GM19397 (cell line): ENCODE measurements at regions not wholly inside any gene's neighbourhood (a gene's known extent, or its start where the extent isn't known, plus 50 kb on each side); places are given as distances from the start of the nearest gene placed in this dataset.

Source experiments
- ATAC-seq: cut with Tn5 transposase; IDR thresholded peaks from one replicate; pipeline ENCODE4 v1.9.1; 2021; ENCODE audit warnings: mild to moderate bottlenecking, moderate library complexity; ENCODE audit not compliant: unreplicated experiment

DNA sequence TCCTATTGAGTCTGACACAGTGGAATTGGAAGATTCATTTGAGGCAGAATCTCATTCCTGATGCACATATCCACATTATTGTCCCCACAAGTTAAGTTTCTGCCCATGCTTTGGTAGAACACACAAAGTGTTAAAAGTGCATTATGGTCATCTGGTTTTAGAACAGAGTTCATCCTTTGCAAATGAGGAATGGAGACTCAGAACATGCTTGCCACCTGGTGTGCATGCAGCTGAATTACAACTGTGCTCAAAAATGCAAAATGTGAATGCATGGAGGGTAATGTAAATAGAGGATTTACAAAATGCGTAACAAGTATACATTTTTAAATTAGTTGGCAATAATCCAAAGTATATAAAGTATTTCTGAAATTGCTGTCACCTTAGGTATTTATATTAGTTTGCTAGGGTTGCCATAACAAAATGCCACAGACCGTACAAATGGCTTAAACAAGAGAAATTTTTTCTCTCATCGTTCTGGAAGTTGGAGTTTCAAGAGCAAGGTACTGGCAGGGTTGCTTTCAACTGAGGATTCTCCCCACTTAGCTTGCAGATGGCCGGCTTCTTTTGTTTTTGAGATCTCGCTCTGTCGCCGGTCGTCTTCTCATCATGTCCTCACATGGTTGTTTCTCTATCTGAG lies 671.1 kb downstream of the TAF11L14 start:
- ATAC-seq = peak; percentile 63

DNA sequence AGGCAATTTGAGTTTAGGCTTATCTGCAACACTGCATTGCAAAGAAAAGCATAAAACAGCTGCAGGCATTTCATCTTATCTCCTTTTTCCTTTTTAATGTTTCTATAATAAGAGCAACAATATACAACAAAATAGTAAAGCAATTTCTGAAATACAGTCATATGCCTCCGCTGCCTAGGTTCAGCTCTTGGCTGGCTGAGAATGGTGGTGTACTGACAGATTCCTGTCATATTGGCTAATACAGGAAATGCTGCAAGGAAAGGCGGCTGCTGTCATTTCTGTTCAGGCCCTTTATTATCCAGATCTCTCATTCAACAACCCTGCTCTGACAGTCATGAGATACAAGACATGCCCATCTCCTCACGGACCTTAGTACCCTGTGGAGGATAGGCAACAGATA lies 677.0 kb downstream of the TAF11L14 start:
- ATAC-seq = no peak

DNA sequence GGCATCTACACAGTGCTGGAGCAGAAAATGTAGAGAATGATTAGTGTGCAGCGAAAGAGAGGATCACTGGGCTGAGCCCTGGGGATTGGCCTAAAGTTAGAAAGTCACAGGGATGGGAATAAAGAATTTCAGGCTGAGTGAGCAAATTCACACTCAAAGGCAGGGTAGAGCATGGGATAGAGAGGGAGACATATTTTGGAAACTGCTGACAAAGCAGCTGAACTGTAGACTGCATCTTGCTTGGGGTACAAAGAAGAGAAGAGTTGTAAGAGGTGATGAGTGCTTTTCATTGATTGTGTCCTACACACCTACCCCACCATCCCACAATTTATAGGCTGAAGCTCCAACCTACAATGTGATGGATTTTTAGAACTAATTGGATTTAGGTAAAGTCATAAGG lies 677.8 kb downstream of the TAF11L14 start:
- no peak for ATAC-seq

DNA sequence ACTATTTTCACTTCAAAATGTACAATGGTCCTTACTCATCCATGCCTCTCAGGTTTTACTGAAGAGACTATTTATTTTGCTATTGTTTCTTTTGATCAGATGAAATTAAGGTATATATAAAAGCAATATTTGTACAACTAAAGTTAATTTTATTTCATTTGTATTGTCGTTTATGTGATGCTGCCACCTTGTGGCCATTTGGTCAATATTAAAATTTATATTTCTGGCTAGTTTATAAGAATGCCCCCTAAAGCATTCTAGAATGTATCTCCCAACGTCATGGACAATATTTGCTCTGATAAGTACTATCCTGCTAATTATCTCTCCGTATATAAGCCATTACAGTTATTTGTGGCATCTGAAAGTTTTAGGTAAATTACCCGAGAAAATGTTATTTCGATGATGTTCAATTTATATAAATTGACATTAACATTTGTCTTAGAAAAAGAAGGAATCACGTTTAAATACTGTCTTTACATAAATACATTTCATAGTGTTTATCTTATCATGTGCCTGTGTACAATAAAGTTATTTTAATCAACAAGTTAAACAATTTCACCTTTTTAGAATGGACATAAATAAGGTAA lies 680.0 kb downstream of the TAF11L14 start:
- ATAC-seq = no peak

DNA sequence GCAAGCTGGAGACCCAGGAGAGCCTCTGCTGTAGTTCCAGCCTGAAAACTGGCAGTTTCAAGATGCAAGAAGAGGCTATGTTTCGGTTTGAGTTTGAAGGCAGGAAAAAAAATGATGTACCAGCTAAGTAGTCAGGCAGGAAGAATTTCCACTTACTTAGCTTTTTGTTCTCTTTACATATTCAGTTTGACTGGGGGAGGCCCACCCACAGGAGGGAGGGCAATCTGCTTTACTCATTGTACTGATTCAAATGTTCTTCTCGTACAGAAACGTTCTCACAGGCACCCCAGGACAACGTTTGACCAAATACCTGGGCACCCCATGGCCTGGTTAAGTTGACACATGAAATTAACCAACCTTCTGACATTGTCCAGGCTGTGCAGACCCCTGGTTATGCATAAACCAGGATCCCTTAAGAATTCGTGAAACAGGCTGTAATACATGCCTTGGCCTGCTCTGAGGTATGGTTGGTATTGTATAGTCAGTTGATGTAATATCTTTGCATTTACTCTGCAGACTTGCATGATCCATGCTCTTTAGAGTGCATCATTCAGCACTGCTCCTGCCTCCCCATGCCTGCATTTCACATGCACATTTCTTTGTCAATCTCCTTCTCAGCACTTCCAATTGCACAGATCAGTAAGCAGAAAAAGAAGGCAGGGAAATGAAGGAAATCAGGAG lies 687.1 kb downstream of the TAF11L14 start:
- ATAC-seq = no peak

DNA sequence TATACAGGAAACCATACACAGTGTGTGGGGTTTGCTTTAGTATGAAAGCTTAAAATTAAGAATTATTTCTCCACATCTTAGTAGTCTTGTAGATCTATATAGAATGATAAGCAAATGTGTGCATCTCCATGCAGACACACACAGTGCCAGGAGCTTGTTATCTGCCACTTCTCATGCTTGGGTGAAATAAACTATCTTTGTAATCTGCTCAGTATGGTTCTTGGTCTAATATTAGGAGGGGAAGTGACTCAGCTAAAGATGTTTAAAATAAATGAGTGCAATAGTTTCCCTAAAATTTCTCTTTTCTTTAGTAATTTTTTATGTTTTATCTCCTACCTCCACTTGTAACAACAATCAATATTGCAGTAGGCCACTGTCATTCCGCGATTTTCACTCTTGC lies 689.6 kb downstream of the TAF11L14 start:
- no peak for ATAC-seq

DNA sequence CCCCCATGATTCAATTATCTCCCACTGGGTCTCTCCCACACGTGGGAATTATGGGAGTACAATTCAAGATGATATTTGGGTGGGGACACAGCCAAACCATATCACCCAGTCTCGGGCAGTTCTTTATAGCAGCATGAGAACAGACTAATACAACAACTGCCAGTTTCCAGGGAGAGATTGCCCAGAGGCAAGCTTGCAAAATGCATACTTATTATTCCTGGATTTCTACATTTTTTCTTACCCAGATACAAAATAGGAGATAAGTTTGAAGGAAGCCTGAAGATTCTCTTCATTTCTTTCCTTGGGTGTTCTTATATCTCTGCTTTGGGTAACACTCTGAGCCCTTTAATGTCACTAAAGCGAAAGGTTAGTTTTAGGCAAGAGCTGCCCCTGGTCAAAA lies 691.2 kb downstream of the TAF11L14 start:
- ATAC-seq = no peak

DNA sequence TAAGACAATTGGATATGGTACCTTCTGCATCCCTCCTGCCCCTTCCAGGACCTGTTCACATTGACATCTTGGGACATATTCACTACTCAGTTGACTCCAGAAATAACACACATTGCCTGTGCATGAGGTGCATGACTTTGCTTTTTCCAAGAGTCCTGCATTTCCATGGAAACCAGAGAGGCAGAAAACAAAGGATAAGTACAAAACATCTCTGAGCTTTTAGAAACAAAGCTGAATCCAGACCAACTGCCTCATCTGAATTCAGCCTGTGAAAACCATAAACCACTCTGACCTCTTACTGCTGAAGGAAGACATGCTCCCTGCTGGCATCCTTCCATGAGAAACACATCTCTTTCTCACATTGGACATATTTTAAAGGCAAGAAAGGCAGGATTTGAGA lies 695.1 kb downstream of the TAF11L14 start:
- no peak for ATAC-seq

DNA sequence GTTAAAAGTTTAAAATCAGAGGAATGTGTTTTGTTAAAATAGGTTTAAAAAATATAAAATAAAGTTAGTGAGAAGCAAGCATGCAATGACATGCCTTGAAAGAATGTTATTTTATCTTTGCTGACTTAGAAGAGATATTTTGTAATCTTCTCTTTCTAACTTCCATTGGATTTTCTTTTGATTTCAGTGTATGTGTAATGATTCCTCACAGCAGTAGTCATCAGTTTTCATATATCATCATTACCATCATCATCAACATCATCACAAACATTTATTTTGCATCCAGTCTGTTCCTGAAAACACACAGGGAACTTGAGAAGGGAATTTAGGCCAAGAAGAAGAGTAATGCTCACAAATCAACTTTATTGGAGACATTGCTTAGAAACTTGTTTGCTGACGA lies 699.6 kb downstream of the TAF11L14 start:
- no peak for ATAC-seq

DNA sequence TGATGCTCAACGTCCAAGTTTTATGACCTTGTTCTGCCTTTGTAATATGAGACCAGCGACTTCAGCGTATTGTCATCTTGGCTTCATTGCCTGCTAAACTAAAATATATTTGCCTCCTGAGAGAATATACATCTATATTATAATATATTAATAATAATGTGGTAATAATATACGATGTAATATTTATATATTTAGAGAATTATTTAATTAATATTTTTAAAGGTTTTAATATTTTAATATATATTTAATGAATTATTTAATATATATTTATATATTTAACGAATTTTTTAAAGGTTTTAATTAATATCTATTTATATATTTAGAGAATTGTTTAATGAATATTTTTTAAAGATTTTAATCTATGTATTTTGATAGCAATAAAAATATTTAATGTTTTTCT lies 700.7 kb downstream of the TAF11L14 start:
- no peak for ATAC-seq

DNA sequence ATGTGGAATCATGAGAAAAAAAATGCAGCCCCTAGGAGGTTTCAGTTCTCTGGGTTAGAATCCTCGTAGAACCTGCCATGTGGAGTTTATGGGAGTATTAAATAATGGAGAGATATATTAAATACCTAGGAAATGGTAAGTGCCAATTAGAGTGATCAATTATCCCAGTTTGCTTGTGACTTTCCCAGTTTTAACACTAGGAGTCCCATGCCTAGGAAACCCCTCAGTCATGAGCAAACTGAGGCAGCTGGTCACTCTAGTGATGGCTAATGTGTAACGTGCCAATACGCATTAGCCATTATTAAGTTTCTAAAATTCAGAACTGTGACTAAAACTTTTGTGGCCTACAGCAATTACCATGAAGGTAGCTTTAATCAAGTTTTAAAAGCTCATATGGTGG lies 720.6 kb downstream of the TAF11L14 start:
- ATAC-seq = no peak

DNA sequence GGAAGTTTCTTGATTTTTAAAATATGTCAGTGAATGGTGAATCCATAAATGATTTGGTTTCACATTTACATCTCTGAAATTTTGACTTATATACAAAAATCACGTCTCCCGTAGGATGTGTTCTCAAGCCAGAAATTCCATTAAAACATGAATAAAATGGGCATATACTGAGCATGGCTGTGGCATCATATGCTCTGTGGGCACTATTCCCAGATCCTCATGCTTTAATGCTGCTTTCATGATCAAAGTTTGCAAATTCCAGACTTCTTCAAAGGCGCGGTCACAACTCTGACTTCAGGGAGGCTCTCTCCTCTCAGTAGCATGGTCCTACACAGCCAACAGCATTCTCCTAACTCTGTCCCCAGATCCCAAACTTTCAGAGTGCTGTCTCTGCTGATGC lies 723.2 kb downstream of the TAF11L14 start:
- ATAC-seq = no peak

DNA sequence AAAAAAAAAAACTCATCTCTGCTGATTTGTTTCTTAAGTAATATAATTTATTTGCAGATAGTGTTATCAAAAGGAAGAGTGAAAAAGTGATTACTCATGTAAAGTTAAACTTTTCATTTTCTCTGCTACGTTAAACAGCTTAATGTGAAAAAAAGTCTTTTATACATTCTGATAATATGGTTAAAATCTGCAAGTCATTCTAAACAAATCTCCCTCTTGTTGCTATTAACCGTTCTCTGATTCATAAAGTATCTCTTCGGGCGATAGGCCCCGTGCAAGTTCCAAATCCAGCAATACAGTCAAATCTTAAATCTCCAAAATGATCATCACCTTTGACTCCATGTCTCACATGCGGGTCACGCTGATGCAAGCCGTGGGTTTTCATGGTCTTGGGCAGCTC lies 732.0 kb downstream of the TAF11L14 start:
- no peak for ATAC-seq

DNA sequence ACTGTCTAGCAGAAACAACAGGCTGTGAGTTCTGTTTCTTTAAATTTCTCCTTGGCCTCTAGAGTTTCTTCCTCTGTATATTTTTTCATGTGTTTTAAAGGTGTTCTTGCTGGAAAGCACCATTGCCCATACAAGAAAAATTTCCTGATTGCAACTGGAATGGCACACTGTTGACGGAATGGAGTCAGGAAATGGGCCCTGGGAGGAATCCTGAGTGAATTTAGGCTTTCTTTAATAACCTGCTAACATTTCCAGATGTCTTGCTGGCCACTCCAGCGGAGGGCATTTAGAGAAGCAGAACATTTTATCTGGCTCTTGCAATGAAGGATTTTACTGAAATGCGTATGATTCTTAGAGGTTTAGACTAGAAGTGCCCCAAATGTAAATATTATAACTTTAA lies 736.3 kb downstream of the TAF11L14 start:
- no peak for ATAC-seq

DNA sequence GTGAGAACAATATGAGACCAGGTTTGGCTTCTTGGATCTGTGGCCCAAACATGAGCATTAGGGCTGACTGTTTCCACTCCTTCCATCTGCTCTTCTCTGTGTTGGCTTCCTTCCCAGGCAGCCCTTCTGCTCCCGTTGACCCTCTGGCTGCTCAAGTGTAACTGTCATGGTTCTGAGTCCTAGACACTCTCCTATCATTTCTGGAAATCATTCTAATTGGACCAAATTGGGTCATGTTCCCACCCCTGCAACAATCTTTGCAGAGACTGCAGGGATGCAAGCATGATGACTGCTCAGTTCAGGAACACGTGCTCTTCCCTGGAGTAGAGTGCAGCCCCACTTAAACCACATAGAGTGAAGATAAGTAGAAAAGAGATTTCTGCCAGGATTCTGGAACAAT lies 741.4 kb downstream of the TAF11L14 start:
- no peak for ATAC-seq

DNA sequence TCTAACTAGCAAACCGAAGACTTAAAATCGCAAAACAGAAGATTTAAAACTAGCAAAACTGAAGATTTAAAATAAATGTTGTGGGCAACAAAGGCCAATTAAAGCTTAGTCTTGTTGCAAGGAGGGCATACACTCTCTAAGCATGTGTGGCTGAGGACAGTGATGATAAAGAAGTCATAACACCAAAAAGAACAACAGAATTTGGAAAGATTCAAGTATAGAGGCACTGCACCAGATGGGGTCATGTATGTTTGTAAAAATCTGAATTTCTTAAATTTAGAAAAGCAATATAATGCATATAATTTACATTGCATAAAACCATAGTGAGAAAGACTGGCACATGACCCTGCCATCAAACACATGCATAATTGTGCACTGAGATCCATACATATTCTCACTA lies 743.8 kb downstream of the TAF11L14 start:
- ATAC-seq = no peak

DNA sequence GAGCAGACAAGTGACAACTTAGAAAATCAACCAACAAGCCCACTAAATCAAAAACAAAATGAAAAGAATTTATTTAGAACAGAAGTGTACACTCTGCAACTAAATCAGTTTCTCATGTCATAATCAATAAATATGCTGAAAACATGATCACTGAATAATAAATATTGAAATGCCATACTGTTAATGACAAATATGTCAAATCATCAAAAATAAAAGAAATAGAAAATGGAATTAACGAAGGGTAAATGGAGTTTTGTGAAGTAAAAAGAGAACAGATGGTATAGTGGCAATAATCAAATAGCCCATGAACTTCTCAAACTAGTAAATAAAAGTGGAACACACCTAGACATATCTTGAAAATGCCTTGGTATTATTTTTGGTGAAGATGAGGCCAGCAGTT lies 744.9 kb downstream of the TAF11L14 start:
- no peak for ATAC-seq

DNA sequence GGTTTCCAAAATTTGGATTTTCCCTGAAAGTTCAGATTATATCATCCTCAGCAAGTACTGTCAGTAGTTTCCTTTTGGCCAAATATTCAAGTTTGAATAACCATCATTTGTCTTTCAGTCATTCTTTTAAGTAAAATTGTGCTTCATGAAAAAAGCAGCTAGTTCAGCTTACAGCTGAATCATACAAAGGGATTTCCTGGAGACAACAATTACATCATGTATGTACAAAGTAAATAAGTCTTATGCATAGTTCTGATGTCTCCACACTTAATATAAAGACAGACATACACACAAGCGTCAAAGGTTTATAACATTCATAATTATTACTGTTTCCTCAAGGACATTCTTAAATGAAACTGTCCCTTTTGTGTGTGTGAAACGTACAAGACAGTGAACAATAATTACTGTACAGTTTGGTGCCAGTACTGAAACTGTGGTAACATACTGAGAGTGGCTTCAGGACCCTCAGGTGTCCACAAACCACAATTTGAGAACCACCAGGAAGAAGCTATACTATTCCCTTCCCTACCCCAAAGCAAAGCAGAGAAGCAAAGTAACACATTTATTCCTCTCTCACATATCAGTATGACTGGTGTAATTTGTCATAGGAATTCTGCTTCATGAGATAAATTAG lies 746.6 kb downstream of the TAF11L14 start:
- no peak for ATAC-seq

DNA sequence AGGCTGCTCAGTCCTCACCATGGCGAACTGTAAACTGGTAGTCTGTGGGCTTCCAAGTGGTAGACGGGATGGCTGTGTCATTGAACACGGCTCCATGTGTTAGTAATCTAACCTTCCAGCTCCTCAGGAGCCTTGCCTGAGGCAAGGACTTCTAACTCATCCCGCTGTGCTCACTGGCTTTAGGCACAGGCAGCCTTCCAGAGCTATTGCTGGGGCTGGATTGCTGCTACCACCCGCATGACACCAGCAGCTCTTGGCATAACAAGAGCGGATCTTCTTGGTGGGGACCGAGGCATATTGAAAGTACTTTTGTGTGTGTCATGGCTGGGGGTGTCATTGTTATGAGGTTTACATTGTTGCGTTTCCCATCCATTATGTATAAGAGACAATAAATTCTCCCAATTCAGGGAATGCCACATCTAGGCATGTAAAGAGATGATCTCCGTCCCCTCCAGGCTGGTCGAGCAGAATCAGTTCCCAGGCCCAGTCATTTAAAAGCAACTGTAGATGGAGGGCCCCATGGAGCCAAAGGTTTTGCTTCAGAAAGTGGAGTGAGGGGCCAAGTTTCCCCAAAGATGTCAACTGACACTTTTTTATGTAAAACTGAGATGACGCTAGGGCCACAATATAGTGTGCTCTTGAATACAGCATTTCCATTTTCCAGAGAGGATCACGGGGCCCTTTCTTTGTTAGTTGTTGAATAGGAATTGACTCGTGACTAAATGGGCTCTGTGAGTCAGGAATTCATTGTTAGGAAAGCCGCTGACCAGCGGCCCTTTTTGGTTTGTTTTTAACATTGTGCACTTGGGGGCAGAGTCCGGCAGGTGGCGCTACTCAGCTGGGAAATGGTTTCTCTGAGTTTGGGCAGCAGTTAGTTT lies 759.5 kb downstream of the TAF11L14 start:
- ATAC-seq = peak; percentile 63

DNA sequence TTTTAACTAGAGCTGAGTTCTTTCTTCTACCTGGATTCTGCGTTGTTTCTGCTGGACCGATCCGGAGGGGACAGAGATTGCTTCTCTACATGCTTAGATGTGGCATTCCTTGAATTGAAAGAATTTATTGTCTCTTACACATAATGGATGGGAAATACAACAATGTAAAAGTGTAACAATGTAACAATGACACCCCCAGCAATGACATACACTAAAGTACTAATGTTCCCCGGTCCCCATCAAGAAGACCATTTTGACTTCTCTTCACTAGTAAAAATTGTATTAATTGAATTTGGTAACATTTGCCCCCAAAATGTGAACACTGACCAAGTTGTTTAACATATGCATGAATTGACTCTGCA lies 760.2 kb downstream of the TAF11L14 start:
- peak; percentile 14 for ATAC-seq
